ENCODE measurements at regions not wholly inside any gene's neighbourhood (a gene's known extent, or its start where the extent isn't known, plus 50 kb on each side); places are given as distances from the start of the nearest gene placed in this dataset.

GRCh38 chr18:54069729-54070128, 154.7 kb downstream of the MBD2 start:
- TF ChIP-seq CTCF (conservative IDR thresholded peaks at IDR 0.05; ENCODE audit: low read depth, low read length) (no peak), EZH2 (IDR thresholded peaks at IDR 0.05; ENCODE audit: low read length, unreplicated experiment) (no peak), EZH2phosphoT487 (IDR thresholded peaks at IDR 0.05; ENCODE audit: borderline replicate concordance, low read length) (no peak)

Data from PC-3 (cell line).